Gastrocnemius medialis (tissue), 4 donors: ENCODE measurements at regions not wholly inside any gene's neighbourhood (a gene's known extent, or its start where the extent isn't known, plus 50 kb on each side); places are given as distances from the start of the nearest gene placed in this dataset.

Experiments used
- POLR2A ChIP-seq, 2 donors: fragments of 450-650 bp; IDR thresholded peaks; one replicate each; pipeline ENCODE4 v1.6.1; 2017; ENCODE audit warnings: antibody characterized with exemption in 2 of 2, mild to moderate bottlenecking in 2 of 2, moderate library complexity in 2 of 2
- TF ChIP-seq, protein P1 (sequence below), 5 experiments: fragments of 450-650 bp in 3 of 5; fragments of 200-600 bp in 2 of 5; sonication (generic) in 2 of 5; IDR thresholded peaks in 4 of 5; conservative IDR thresholded peaks in 1 of 5; 1 replicate in 4 of 5; 2 replicates in 1 of 5; pipeline ENCODE4 v1.5.1; 2016 to 2019; ENCODE audit warnings: antibody characterized with exemption in 5 of 5, mild to moderate bottlenecking in 3 of 5, moderate library complexity in 3 of 5

DNA sequence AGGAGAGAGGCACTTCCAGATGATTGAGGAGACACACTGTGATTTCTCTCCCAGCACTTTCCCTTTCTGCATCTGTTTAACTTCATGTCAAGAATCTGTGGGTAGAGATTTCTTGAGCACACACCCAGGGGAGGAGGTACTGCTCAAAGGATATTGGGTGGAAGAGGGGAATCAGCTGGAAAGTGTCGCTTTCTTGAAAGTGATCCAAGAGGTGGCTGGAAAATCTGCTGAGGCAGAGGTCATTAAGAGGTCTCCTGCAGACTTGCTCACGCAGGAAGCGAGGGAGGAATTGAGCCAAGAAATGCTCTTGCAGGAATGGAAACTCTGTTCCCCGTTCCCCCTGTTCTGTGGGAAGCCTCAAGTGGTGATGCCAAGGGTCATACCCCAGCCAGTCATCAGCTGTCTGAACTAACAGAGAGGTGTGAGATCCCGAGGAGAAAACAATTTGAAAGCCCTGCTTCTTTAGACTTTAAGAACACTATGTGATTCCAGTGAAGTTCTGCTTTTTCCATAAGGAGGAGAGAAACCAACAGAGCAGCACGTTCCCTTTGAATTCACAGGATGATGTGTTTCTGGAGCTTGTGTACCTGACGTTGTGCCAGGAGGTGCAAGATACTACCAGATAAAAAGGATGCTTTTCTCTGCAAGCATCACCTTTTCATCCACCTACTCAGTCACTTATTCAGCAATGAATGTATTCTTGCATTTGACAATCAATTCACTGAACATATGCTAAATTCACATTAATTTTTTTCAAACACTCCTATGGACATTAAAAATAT lies 163.4 kb upstream of the GPR12 start:
- TF ChIP-seq, protein P1, sequence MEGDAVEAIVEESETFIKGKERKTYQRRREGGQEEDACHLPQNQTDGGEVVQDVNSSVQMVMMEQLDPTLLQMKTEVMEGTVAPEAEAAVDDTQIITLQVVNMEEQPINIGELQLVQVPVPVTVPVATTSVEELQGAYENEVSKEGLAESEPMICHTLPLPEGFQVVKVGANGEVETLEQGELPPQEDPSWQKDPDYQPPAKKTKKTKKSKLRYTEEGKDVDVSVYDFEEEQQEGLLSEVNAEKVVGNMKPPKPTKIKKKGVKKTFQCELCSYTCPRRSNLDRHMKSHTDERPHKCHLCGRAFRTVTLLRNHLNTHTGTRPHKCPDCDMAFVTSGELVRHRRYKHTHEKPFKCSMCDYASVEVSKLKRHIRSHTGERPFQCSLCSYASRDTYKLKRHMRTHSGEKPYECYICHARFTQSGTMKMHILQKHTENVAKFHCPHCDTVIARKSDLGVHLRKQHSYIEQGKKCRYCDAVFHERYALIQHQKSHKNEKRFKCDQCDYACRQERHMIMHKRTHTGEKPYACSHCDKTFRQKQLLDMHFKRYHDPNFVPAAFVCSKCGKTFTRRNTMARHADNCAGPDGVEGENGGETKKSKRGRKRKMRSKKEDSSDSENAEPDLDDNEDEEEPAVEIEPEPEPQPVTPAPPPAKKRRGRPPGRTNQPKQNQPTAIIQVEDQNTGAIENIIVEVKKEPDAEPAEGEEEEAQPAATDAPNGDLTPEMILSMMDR (IDR thresholded peaks at IDR 0.05 in 4 of 5, conservative IDR thresholded peaks at IDR 0.05 in 1 of 5) = no peak
- TF ChIP-seq POLR2A (IDR thresholded peaks at IDR 0.05) = no peak
